Nucleus accumbens (tissue), 56 donors: ENCODE measurements at regions not wholly inside any gene's neighbourhood (a gene's known extent, or its start where the extent isn't known, plus 50 kb on each side); places are given as distances from the start of the nearest gene placed in this dataset.

Source experiments
- DNase-seq, 56 donors: peaks; one replicate each; lab custom pipeline; 2025; lab: John Stamatoyannopoulos, UW

DNA sequence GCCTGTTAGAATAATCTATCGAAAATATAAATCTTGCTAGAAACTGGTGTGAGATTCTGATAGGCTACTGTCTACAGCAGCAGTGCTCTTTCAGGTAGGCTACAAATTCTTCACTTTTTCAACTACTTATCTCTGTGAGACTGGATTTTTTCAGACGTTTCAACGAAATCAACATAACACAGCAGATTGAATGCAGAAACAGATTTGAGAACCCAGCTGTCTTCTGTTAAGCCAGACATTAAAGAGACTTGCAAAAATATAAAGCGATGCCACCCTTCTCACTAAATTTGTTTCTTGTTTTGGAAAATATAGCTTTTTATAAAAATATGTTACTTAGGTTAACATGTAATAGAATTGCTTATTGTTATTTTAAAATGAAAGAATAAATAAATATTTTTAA, 140.6 kb upstream of the PHACTR1 start:
- DNase-seq = no peak

DNA sequence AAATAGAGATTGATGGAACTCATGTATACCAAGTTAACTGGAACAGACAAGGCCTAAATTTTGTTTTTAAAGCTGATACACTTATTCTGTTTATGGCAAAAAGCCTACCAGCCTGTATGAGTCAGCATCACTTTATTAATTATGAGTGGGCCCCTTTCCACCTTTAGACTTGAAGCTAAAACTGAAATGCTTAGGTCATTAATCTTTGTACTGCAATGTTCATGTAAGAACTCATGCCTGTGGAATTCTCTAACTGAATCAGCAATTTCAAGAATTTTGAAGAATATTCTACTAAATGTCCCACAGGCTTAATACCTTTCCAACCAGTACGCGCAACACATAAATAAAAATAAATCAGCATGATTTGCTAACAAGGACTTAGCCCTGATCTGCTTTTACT, 140.2 kb upstream of the PHACTR1 start:
- no peak for DNase-seq

DNA sequence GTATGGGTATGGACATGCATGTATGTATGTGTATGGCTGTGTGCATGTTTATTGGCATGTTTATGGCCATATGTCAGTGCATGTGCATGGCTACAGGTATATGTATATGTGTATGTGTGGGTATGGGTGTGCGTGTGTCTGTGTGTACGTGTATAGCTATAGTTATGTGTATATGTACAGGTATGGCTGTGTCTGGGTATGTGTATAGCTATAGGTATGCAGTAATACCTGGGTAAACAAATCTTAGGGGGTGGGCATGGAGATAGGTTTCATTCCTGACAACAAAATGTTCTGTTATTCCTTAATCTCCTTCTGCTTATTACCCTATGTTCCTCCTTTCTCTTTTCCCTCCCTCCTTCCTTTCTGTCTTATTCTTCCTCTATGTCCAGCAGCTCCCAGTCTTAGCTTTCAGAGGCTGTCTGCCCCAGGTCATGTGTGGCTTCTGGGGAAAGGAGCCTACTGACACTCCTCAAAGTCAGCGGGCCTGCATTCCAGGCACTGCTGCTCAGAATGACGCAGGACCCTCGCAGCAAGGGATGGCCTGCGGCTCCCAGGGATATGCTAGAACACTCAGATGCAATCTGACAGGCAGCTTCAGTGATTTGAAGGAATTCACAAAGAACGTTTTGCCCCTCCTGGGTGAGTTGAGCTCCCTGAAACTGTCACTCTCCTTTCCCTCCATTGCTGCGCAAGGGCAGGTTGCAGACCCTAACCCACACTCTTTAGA, 139.3 kb upstream of the PHACTR1 start:
- no peak for DNase-seq

DNA sequence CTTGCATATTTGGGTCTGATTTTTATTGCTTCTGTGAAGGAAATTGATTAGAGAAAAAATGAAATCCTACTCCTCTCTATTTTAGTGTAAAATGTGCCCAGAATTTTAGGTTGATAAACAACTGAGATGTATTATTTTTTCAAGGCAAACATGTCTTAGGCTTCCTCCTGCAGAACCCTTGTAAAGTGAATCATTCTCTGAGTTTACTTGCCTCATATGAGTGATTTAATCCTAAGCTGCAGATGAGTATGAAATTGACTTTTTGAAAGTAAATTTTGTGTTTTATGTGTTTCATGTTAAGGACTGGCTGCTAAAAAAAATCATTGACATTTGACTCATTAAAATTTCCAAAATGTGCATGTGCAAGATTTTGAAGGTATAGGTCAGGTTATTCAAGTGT, 138.5 kb upstream of the PHACTR1 start:
- DNase-seq = no peak

DNA sequence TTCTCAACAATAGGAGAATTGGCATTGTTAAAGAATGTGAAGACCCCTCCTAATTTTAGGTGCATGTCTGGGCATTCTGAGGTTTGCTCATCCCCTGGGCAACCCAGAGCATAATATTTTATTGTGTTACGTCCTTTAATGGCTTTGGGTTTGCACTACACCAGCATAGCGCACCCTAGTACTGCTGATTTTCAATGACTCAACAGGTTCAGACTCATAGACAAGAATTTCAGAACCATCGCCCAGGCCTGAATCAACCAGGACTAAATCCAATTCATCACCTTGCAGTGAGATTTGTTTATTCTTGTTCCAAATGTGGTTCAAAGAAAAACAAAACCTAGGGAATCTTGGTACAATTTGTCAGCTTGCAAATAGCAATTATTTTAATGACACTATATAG, 137.8 kb upstream of the PHACTR1 start:
- no peak for DNase-seq

DNA sequence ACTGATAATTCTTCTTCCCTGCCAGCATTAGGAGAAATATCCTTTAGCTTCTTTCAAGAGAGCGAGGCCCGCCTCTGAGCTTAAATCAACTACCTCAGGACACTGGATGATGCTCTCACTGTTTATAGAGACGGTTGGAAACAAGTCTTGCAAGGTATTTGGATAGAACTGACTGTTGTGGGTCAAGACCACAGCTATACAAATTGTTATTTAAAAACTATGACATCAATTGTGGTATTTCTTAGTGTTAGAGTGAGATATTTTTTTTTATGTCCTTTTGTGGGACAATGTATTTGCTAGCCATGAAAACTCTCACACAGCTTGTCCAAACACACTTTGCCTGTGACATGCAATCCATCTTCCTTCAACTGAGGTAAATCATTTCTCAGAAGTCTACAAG, 136.3 kb upstream of the PHACTR1 start:
- no peak for DNase-seq

DNA sequence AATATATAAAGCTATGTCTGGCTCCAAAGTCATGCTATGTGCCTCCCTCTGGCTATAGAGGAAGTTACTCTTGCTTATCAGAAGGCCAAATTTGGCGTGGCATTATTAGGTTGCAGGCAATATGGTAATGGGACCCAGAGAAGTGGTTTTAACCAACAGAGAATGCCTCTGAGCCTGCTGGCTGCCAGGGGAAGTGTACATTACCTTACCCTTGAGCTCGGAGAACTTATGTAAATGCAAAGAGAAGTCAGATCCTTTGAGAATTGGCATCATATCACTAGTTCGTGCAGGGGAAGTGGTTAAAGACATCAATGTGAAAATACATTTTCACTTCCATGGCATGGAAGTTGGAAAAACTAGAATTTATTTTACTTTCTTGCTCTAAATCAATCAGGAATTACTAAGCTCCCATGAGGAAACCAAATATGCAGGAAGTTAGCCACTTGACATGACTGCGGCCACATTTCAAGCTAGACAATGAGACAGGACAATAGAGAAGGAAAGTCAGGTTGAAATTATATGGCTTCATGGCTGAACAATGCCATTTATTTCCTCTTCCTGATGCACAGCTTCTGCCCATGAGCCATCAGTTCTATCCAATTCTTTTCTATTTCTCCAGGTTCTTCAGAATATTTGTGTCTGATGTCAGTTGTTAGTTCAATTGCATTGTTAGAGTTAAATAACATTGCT, 134.0 kb upstream of the PHACTR1 start:
- DNase-seq = no peak

DNA sequence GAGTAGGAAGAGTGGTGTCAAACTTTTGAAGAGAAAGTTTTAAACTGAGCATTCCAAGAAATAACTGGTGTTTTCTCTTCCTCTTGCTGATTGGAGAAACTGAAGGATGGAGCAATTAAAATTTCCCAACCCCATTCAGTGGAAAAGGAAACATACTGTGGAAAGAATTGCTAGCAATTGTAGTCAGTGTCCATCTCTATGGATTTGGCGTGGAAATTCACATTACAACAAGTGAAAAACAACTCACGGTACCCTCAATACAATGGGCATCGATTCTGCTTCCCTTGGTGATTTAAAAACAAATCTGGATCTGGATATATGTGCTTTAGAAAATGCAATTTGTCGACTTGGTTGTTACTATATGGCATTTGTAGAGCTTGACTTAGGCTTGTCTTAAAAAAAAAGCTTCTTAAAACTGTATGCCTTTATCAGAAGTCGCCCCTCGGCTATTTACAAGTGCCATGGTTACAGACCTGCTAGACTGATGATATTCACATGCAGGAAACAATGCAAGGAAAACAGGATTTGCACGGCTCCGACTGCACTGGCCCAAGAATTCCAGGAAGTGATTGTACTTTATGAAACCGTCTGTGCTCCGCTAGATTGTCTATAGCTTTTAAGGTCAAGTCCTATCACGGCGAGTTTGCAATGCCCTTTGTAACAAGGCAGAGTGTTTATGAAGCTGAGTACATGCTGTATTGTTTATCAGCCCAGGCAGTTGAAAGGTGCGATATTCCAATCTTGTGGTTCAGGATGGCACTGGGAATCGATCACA, 131.7 kb upstream of the PHACTR1 start:
- DNase-seq = no peak

DNA sequence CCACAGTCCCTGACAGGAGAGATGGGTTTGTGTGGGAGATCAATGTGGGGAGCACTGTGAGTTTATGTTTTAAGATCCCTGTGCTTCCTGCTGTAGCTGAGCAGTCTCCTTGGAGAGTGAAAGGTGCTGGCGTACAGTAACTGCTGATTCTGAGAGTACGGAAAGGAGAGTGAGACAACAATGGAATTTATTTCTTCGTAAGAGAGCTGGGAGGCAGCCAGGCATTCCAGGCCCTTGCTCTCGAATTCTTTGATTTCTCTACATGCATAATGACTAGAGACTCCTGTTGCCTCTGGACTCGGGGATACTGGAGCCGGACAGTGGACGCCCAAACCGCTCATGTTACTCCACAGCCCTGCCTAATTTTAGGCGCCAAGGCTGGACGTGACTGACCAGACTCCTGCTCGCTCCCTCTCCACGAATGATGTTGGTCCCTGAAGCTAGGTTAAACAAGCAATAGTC, 131.0 kb upstream of the PHACTR1 start:
- DNase-seq = no peak

DNA sequence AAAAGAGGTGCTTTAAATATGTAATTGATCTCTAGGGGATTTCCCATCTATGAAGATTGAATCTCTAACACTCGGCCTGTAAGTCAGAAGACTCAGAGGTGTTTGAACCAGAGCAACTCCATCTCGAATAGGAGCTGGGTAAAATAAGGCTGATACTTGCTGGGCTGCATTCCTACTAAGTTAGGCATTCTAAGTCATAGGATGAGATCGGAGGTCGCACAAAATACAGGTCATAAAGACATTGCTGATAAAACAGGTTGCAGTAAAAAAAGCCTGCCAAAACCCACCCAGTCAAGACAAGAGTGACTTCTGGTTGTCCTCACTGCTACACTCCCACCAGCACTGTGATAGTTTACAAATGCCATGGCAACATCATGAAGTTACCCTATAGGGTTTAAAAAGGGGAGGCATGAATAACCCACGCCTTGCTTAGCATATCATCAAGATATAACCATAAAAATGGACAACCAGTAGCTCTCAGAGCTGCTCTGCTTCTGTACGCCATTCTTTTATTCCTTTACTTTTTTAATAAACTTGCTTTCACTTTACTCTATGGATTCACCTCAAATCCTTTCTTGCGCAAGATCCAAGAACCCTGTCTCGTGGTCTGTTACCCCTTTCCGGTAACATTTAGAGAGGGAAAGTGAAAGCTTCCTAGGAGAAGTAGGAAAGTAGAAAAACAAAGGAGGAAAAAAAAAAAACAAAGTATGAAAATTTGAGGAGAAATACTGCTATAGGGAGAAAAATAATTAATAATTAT, 129.7 kb upstream of the PHACTR1 start:
- DNase-seq = no peak

DNA sequence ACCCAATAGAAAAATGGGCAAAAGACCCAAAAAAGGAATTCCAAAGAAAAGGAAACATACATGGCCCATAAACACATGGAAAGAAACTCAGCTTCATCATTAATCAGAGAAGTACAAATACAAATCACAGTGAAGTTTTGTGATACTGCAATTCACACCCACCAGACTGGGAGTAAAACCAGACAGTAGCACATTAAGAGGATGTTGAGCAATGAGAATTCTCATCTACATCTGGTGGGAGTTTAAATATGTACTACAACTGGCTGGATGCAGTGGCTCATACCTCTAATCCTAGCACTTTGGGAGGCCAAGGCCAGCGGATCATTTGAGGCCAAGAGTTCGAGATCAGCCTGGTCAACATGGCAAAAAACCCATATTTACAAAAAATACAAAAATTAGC, 125.7 kb upstream of the PHACTR1 start:
- DNase-seq = no peak

DNA sequence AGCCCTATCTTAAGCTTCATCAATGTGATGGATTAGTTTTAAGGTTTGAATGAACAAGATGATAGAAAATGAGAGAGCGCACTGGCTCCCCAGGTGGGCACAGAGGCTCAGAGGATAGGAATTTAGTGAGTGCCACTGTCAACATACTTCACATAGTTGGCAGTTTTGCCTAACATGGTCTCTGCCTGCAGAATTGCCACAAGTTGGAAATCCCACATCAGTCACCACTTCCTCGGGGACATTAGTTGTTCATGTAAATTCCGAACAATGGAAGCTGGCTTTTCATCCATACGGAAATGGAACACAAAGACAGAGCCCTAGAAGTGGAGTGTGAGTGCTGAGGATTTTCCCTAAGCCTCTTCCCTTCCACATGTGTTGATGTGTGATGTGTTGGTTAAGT, 123.9 kb upstream of the PHACTR1 start:
- no peak for DNase-seq

DNA sequence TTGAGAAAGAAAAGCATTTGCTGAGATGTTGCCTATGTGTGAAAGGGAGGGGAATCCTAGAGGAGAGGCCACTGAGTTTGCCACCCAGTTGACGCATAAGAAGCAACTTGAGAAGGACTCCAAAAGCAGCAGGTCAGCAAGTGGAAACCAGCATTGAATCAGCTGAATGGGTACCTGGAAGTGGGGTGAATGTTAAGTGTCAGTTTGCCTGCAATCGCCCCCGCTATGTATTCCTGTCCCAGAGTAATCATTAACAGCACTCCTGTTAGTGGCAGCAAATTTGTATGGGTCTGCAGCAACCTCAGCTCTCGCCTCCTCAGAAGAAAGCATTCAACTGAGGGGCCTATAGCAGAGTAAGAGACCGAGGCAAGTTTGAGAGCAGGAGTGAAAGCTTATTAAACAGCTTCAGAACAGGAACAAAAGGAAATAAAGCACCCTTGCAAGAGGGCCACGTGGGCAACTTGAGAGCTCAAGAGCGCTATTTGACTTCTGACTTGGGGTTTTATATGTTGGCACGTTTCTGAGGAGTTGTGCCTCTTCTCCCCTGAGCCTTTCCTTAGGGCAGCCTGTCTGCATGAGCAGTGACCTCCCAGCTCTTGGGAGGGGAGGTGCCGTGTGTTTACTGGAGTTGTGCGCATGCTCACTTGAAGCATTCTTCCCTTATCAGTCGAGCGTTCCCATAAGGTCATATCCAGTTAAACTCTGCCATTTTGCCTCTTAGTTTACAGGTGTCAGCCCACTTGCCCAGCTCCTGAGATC, 122.6 kb upstream of the PHACTR1 start:
- no peak for DNase-seq

DNA sequence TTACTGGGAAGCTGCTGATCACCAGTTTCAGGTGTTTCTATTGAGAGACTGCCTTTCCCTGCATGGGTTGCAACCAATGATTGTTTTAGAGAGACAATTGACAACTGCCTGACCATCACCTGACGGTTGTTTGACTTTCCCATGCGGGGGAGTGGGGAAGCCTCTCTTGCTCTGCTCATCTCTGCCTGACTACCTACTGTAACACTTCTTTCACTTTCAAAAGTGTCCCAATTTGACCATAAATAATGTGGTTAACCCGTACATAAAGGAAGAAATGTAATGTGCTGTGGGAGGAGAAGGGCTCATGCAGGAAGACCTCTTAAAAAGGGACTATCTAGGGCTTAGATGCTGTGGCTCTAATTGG, 122.1 kb upstream of the PHACTR1 start:
- DNase-seq = no peak

DNA sequence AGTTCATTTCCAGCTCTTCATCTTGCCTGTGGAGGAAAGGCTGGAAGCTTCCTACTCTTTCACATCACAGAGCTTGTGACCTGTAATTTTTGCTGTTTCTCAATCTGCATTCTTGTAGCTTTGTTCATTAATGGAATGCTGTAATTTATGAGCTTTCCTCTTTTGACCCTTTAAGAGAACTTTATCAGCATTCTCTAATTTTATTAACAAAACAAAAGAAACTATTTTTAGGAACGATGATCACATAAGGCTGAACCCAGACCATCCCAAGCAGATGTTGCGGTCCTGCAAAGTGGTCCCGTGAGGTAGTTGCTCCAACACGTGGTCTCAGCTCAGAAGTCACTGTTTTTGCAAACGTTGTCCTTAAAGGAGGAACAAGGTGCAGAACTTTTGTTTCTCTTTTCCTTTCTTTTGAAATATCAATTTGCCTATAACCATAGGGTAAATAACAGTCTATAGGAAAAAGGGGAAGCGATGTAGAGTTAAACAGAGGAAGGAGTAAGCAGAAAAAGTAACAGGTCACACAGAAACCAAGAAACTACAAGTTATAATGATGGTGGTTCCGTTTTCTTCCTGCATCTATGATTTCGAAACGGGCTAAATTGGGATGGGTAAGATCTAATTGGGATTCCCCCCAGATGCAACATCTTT, 121.3 kb upstream of the PHACTR1 start:
- no peak for DNase-seq

DNA sequence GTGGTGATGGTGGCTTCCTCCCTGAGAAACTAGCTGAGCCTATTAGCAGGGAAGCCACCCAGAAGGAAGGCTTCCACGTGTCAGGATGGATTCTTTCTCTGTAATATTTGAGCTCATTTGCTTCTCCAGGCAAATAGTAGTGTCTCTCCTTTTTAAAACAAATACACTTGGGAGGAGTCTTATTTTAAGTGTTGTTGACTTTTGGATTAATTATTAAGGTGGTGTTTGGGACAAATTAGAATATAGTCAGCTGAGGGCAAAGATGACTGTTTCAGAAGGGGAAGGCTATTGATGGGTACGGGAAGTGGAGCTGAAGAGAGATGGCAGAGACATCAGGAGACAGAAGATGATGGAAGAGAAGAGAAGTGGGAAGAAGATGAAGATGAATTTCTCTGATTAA, 119.8 kb upstream of the PHACTR1 start:
- DNase-seq = no peak

DNA sequence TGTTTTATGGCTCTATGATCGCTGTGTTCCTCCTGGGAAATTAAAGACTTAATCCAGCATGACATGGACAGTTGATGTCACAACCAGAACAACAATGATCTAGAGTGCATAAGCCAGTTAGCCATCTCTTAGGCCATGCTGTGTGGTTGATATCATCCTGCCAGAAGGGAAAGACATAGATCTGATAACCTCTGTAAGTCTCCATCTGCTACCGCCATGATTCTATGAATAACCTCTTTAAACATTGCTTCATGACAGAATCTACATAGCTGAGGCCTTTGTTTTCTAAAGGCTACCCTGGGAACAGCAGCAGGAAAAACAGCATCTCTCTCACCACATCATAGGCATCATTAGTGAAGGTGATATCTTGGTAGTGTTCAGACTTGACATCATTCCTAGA, 117.6 kb upstream of the PHACTR1 start:
- DNase-seq = no peak

DNA sequence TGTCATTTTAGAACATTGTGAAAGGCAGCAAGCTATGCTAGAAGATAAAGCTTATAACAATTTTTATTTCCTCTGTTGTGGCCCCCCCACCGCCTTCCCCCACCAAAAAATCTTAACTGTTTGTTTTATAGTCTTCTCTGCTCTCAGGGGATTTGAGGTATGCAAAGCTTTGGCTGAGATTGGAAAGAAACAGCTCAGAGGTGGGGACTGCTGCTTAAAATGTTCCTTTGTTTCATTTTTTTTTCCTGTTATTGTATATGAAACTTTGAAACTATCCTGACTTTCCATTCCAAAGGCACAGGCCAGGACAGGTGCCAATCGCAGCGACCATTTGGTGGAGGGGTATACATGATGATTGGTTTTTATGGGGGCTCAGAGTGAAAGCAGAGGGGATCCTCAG, 114.7 kb upstream of the PHACTR1 start:
- DNase-seq = no peak

DNA sequence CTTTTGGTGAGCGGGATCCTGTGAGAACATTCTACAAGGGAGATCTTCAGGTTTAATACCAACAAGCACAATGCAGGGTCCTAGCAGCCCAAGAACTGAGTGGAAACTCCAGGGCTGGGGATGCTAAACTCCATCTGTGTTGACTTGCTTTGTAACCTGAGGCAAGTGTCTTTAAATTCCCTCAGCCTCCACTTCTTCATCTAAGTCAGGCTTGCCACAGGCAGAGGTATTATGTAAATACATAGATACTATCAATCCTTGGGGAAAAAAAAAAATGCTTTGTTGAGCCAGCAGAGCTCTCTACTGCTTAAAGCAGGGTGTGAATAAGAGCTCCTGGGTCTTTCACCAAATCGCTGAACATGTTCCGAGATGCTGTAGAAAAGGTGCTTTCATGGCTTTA, 114.2 kb upstream of the PHACTR1 start:
- DNase-seq = no peak
